CD1c-positive myeloid dendritic cell (primary cell): ENCODE measurements at regions not wholly inside any gene's neighbourhood (a gene's known extent, or its start where the extent isn't known, plus 50 kb on each side); places are given as distances from the start of the nearest gene placed in this dataset.
A peak's percentile ranks its signal among the peaks of the same experiment; 100 is the strongest.
"Not testable (repeated sequence)": the region's sequence is repeated elsewhere in the genome, so short reads cannot be mapped to it uniquely, and the experiment has no call there.

ENCODE experiments used
- DNase-seq: peaks from one replicate; pipeline ENCODE4 v3.0.0-alpha.2; 2016; ENCODE audit errors: extremely low spot score

GRCh38 chr12:65728848-65729793, 95.2 kb upstream of the HMGA2 start:
- no peak for DNase-seq

GRCh38 chr12:65731771-65732170, 92.5 kb upstream of the HMGA2 start:
- DNase-seq = no peak

DNA sequence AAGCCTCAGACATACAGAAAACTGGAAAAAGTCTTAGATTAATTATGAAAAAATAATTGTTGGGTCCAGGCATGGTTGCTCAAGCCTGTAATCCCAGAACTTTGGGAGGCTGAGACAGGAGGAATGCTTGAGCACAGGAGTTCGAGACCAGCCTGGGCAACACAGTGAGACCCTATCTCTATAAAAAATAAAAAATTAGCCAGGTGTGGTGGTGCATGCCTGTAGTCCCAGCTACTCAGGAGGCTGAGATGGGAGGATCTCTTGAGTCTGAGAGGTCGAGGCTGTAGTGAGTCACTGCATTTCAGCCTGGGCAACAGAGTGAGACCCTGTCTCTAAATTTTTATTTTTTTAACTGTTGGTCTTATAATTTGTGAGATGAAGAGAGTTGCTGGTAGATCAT, 90.6 kb upstream of the HMGA2 start:
- DNase-seq = not testable (repeated sequence)

- no peak for DNase-seq
Measured at GRCh38 chr12:65734226-65734625, 90.1 kb upstream of the HMGA2 start.

DNA sequence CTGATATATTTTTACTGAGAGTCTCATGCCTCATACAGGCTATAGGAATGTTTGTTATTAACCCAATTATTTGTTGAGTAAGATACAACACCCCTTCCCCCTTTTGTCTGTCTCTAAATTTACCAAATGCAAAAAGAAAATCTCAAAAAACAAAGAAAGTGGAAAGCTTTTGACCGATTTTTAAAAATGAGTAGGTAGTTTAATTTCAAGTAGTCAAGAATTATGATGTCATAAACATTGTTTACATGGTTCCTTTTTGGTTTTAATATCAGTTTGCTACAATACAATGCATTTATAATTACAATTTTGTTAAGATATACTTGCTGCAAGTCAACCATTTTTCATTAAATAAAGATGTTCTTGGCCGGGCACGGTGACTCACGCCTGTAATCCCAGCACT, 84.7 kb upstream of the HMGA2 start:
- no peak for DNase-seq

- DNase-seq = no peak
Measured at GRCh38 chr12:65740506-65740872, 83.8 kb upstream of the HMGA2 start.

GRCh38 chr12:65740873-65741600, 83.2 kb upstream of the HMGA2 start:
- peak; percentile 22 for DNase-seq

- peak; percentile 2 for DNase-seq
Measured at GRCh38 chr12:65741656-65742017, 82.6 kb upstream of the HMGA2 start.

DNA sequence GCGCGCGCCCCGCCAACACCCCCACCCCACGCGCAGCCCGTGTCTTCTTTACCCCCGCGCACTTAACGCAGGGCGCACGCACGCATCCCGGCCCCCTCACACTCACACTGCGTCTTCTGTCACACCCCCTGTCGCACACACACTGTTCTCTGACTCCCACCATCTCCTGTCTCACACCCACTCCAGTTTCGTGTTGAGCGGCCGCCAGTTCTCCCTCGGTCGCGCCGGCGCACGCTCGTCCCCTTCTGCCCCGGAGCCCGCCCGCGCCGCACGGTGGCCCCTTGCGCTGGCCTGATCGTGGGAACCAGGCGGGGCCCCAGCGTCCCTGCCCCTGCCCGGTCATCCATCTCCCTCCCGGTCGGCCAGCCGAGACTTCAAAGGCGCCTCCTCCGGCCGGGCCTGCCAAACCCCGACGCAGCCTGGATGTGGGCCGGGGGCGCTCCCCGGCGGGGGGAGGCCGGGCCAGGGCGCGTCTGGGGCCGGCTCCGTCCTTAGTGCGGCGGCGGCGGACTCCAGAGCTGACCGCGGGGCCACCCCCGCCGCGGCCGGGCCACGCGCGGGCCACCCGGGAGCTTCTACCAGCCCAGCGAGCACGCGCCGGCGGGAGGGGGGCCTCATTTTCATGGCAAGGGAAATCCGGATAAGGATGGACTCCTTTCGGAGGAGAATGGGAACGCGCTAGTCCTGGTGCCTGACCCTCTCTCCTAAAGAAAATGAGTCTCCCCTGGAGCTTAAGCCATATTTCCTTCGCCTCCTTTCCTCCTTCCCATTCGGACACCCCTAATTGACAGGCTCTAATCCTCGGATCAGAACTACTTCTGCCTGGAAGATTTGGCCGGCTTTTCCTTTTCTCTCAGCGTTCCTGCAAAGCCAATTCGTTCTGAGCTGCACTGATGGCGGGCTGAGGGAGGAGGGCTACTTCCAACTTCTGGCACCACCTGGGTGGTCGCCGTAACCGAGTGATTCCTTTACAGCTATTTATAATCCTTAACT, 82.0 kb upstream of the HMGA2 start:
- DNase-seq = peak; percentile 40

DNA sequence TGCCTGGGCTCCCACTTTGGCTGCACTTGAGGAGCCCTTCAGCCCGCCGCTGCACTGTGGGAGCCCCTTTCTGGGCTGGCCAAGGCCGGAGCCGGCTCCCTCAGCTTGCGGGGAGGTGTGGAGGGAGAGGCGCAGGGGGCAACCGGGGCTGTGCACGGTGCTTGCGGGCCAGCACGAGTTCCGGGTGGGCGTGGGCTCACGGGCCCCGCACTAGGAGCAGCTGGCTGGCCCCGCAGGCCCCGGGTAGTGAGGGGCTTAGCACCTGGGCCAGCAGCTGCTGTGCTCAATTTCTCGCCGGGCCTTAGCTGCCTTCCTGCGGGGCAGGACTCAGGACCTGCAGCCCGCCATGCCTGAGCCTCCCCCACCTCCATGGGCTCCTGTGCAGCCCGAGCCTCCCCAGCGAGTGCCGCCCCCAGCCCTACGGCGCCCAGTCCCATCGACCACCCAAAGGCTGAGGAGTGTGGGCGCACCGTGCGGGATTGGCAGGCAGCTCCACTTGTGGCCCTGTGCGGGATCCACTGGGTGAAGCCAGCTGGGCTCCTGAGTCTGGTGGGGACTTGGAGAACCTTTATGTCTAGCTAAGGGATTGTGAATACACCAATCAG, 79.9 kb upstream of the HMGA2 start:
- not testable (repeated sequence) for DNase-seq

DNA sequence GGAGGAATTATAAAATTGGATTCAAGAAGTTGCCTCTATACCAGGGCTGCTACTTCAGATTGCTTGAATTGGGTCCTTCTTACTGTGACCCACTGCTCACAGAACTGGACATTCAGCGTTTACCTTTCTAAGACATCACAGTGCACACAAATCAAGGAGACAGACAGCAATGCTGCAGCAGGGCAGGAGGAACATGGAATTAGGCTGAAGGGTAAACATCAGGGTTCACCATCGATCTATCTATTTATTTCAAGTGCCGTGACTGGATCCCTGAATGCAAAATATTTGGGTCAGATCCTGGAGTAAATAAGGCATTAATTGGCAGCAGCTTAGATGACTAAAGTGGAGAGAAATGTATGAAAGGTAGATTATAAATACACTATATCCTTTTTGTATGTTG, 76.9 kb upstream of the HMGA2 start:
- DNase-seq = no peak

- DNase-seq = no peak
Measured at GRCh38 chr12:65748332-65748731, 76.0 kb upstream of the HMGA2 start.

DNA sequence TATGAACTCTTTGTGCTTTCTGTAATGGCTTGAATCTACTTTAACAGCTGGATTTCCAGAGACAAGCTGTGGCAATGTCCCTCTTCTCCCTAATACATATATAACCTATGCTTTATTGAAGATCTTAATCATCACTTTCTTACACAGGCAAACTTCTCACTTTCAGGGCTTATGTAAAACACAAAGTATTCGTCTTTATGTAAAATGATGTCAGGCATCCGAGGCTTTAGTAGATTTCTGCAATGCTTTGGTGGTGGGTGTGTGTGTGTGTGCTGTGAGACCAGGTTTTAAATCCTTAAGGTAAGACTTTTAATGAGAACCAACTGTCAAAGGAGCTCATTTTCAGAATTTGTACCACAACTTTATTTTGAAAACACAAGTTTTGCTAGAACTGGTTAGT, 70.0 kb upstream of the HMGA2 start:
- no peak for DNase-seq

- DNase-seq = no peak
Measured at GRCh38 chr12:65754744-65755595, 69.3 kb upstream of the HMGA2 start.

DNA sequence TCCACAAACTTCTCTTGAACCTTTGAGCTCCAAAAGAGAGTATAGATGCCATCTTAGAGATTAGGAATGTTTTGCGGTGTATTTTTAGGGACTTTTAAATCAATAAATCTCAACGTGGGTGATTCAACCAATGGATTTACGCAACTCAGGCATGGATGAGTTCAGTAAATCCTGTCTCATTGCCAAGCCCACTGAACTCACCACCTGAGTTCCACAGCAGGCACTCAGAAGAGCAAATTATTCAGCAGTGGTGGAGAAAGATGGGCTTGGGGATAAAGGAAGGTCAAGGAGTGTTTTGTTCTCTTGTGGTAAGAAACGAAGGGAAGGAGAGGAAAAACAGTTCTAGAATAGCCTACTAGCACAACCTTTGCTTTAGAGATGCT, 68.7 kb upstream of the HMGA2 start:
- DNase-seq = no peak

DNA sequence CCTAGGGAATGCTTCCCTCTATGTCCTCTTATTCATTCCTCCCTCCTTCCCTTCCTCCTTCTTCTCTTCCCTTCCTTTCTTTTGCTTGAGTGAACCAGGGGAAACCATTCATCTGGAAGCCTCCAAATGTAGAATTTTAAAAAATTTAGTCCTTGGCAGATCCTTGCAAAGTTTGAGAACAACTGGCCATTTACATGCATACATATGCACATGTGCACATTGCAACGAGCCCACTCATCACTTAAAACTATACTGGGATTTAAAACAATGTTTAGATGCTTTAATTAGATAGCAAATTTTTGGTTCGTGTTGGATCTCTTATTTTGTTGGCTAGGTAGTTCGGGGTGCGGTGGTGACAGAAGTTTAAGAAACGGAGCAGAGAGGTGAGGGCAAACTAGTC, 68.0 kb upstream of the HMGA2 start:
- no peak for DNase-seq

DNA sequence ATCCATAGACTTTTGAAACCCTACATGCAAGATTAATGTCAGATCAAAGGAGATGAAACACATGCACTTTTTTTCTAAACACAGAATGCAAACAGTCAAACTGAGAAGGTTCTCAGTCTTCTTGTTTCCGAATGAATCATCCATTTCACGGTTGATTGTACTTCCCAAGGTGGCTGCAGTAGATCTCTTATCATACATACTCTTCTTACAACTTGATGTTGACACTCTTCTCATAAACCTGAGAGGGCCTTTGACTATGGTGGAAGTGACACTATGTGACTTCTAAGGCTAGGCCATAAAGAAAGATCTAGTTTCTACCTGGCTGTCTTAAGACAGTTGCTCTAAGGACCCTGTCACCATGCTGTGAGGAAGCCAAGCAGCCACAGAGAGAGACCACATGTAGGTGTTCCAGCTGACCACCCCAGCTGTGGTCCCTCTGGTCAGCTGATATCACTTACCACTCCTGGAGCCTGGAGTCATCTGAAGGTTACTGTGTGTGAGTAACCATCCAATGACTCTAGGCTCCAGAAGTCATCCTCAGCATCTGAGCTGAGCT, 67.2 kb upstream of the HMGA2 start:
- DNase-seq = no peak

DNA sequence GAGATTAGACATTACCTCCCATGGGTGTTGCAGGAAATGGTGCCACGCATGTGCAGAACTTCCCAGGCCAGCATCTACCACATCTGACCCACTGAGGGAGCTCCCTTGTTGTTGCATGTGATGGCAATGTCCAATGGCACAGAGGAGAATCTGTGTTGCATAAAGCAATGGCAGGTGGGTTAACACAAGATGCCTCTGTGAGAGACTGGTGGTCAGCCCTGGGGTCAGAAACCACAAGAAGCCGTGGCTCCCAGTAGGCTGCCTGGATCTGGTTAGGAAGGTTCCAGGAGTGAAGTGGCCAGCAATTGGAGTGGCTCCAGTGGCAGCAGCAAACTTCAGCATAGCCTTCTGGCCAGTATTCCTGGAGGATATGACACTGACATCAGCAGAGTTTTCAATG, 65.9 kb upstream of the HMGA2 start:
- DNase-seq = no peak

- DNase-seq = no peak
Measured at GRCh38 chr12:65759735-65760134, 64.5 kb upstream of the HMGA2 start.

DNA sequence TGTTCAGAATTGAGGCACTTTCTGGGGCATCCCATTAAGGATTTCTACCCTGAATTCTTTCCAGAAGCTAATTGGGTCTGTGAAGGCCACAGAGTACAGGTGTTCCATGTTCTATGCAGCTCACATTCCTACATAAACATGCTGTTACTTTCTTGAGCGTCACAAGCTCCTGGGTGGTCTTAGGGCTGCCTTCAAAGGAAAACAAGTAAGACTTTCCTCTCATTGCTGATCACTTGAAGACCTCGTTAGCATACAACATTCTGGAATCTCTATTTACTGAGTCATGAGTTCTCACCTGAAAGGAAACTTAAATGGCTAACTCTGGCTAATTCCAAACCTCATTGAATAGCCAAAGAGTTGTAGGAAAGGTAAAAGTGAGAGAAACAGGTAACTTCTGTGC, 63.0 kb upstream of the HMGA2 start:
- DNase-seq = no peak
